ENCODE measurements at regions not wholly inside any gene's neighbourhood (a gene's known extent, or its start where the extent isn't known, plus 50 kb on each side); places are given as distances from the start of the nearest gene placed in this dataset.
"Not testable (repeated sequence)": the region's sequence is repeated elsewhere in the genome, so short reads cannot be mapped to it uniquely, and the experiment has no call there.

DNA sequence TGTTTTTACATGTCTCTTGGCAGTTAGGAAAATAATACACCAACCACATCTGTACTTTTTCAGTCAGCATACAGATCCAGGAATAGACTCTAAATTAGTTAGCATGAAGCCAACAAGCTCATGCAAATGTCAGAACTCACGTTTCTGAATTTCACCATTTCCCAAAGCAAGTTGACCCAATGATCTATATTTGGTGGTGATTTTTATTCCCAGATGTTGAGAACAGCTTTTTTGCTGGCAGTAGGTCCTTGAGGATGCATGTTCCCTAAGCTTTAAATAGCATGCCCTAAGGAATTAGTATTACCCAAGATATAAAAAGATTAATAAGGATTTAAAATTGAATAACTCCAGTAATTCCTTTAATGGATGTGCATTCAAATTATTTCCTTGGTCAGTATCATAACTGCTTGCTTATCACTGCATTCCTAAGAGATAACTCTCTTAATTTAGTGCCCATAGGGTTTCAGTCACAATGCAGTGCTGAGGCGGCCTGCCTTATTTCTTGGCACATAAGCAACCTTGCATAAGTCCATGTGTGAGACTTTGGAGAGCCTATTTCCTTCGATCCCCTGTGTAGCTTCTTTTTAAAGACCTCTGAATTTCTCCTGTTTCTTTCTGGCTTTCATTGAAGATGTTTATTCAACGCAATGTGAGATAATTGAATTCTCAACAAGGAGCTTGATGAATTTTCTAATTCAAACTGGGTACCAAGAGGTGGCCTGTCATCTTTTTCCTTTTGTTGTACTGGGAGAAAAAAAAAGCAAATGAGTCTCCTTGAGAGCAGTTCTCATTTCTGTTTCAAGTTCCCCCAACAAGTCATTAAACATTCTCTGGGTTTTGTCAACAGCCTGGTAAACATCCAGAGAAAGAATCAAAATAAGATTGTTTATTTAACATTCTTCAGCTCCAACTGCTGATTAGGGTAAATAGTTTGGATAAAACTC, 135.3 kb upstream of the MEOX2 start:
- DNase-seq (ENCODE audit: low read depth, low spot score): no peak

DNA sequence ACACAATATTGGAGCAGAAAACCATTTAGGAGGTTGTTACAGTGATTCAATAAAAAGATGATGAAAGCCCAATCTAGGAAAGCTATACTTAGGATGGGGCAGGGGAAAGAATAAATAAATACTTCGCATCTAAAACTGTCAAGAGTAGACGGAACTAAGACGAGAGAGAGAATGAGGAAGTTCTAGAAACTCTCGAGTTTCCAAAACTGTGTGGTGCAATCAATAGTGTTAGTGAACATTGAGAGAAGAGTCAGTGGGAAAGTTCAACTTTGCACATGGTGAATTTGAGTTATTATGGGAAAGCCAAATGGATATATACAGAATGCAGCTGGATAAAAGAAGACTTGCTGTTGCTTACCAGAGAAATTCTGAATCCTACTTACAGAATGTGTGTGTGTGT, 133.8 kb upstream of the MEOX2 start:
- no peak for DNase-seq (ENCODE audit: low read depth, low spot score)

DNA sequence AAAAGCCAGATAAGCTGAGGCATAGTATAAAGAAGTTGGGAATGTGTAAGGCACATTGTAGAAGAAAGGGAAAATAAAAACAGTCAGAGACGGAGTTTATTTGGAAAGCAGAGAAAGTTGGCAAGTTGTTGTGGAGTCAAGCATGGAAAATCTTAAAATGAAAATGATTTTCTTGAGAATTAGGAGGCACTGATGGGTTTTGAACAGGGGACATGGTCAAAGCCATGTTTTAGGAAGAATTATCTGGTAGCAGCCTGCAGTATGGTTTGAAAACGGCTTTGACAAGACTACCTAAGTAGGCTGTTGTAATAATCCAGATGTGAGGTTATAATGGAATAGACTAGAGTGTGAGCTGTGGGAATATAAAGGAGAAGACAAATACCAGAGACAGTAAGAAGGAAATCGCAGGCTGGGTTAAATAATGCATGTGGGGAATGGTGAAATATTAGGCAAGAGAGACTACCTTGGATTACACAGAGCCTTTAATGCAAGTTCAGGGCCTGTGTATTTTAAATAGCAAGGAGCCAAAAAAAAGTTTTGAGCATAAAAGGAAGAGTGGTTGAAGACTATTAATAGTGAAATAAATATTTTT, 130.4 kb upstream of the MEOX2 start:
- no peak for DNase-seq (ENCODE audit: low read depth, low spot score)

DNA sequence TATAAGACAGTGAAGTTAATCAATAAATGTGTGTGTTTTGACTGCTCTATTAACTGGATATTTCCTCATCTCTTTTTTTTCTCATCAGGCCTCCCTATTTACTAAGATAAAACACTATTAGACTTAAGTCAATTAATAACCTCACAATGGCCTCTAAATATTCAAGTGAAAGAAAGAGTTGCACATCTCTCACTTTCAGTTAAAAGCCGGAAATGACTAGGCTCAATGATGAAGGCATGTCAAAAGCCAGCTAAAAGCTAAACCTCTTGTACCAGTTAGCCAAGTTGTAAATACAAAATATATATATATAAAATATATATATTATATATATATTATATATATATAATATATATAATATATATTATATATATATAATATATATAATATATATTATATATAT, 127.0 kb upstream of the MEOX2 start:
- no peak for DNase-seq (ENCODE audit: low read depth, low spot score)

DNA sequence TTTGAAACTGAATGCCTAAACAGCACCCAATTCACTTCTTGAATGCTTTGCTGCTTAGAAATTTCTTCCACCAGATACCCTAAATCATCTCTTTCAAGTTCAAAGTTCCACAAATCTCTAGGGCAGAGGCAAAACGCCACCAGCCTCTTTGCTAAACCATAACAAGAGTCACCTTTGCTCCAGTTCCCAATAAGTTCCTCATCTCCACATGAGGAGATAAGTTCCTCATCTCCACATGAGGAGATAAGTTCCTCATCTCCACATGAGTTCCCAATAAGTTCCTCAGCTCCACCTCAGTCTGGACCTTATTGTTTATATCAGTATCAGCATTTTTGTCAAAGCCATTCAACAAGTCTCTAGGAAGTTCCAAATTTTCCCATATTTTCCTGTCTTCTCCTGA, 123.9 kb upstream of the MEOX2 start:
- not testable (repeated sequence) for DNase-seq (ENCODE audit: low read depth, low spot score)

DNA sequence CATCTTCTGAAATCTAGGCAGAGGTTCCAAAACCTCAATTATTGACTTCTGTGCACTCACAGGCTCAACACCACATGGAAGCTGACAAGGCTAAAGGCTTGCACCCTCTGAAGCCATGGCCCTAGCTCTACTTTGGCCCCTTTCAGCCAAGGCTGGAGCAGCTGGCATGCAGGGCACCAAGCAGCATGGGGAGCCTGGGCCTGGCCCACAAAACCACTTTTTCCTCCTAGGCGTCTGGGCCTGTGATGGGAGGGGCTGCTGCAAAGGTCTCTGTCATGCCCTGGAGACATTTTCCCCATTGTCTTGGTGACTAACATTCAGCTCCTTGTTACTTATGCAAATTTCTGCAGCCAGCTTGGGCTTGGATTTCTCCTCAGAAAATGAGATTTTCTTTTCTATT, 123.5 kb upstream of the MEOX2 start:
- DNase-seq (ENCODE audit: low read depth, low spot score): not testable (repeated sequence)

DNA sequence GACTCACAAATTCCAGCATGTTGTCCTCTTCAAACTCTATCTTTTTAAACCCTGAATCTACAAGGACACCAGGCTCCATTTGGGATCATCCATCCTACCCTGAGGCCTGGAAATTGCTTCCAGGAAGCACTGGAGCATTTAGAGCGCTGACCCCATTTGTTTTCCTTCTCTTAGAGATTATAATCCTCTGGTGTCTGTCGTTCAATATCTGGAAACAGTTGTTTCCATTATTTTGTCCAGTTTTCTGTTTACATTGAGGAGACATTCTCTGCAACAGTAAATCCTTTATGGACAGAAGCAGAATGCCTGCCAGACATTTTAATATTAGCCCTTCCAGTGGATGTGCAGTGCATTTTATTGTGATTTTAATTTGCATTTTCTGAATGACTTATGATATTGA, 119.4 kb upstream of the MEOX2 start:
- DNase-seq (ENCODE audit: low read depth, low spot score): no peak

DNA sequence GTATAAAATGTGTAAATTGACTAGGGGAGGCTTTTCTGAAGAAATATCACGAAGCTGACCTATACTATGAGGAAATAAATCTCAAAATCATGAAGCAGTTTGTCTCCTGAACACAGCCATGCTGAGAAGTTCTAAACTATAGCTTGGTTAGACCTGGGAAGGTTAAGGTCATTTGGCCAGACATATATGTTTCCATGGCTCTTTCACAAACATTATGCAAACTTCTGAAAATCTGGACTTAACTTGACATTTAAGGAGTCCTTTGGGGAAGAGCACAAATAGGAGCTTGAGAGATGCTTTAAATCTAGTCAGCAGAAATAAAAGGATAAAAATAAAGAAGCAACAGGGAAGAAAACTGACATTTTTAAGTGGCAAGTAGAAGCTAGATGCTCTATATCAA, 115.9 kb upstream of the MEOX2 start:
- no peak for DNase-seq (ENCODE audit: low read depth, low spot score)

DNA sequence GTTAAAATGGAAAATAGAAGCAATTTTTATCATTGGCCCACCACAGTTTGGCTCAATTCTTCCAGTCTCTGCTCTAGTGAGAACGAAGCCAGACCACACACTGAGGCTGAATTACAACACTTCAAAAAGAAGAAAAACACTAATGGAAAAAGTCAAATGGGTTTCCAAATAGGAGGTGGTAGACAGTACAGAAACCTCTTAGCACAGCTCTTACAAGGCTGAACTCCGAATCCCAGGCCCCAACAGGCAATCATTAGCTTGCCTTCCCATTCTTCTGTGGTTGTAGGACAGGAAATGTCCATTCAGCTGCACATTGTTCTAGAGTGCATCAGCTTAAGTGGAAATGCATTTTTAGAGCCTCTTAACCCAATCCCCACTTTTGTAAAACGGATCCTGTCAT, 115.1 kb upstream of the MEOX2 start:
- peak; percentile 78 for DNase-seq (ENCODE audit: low read depth, low spot score)

DNA sequence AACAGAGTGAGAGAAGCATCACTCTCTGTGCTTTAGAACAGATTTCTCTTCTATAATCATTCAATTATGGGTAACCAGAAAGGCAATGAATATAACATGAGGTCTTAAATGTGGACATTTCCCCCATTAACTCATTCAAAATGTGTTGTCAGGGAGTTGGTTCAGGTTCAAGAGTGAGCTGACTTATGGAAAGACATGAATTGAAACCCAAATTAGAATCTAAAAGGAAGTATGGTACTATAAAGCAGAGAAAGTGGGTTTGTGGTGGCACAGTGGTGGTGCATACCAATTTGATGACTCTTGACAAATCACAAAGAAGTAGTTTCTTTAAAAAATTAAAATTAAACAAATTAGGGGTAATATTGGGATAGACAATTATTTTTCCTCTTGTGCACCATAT, 114.6 kb upstream of the MEOX2 start:
- peak; percentile 62 for DNase-seq (ENCODE audit: low read depth, low spot score)

DNA sequence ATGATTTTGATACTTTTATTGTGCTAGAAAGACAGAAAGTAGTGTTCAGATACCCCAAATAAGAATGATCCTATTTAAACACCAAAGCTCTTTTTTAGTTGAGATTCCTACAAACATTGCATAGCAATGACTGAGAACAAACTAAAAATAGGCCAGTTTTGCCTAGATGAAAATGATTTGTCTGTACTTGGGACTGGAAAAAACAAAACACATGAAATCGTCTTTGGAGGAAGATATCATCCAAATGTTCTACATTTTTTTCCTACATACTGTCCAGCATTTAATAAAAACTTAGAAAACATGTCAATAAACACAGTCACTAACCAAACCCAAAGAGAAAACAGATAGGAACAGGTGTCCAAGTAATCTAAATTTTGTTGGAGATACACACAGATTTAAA, 111.6 kb upstream of the MEOX2 start:
- no peak for DNase-seq (ENCODE audit: low read depth, low spot score)

DNA sequence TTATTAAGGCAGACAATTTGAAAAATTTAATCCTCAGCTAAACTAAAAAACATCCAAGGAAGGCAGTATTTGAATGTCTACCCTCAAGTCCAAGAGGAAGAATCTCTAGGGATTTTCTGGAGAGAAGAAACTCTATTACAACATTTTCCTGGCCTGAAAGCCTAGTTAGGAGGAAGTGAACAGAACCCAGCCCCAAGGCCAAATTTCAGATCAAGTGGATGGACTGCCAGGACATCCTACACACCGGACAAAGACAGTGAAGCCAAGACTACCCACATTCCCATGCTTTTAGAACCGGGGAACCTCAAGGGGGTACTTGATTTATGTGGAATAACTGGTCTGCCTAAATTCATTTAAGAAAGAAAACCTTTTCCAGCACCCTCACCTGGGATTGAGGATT, 108.9 kb upstream of the MEOX2 start:
- no peak for DNase-seq (ENCODE audit: low read depth, low spot score)

DNA sequence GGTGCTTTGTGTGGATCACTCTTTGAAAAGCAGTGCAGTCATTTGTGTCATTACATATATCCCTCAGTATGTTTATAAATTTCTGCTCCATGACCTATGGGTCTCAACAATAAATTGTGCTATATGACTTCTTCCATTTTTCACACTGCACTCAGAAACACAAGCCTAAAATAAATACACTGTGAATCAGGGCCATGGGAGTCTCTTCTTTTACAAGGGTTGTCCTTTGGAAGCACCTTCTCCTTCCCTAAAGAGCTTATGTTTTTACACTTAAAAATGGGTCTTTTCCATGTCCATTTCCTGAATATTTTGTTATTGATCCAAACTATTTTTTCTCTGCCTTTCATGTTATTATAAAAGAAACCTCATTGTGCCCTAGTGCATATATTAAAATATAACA, 108.3 kb upstream of the MEOX2 start:
- no peak for DNase-seq (ENCODE audit: low read depth, low spot score)

DNA sequence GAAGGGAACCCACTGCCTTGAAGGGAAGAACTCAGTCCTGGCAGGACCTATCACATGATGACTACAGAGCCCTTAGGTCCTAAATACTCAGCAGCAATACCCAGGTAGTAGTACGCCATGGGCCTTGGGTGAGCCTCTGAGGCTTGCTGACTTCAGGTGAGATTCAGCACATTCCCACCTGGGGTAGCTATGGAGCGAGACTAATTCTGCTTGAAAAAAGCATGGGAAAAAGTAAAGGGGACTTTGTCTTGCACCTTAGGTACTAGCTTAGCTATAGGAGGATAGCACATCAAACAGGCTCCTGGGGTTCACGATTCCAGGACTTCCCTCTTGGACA, 98.2 kb upstream of the MEOX2 start:
- DNase-seq (ENCODE audit: low read depth, low spot score): no peak

DNA sequence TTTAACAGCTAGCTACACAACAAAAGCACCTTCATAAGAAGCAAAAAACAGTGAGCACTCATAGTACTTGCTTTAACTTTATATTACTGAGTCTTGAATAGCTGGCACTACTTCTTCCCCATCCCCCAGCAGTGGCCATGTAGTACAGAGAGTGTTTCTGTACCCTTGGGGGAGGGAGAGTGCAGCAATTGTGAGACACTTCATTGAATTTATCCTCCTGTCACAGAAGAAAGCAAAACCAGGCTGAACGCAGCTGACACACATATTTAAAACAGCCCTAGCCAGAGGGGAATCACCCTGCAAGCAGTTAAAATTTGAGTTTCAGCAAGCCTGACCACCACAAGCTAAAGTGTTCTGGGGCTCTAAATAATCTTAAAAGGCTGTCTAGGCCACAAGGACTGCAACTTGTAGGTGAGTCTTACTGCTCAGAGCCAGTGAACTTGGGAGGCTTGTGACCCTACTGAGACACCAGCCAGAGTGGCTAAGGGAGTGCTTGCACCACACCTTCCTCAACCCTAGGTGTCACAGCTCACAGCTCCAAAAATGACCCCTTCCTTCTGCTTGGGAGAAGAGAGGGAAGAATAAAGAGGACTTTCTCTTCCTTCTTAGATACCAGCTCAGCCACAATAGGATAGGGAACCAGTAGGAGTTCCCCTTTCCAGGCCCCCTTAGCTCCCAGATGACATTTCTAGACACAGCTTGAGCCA, 97.7 kb upstream of the MEOX2 start:
- DNase-seq (ENCODE audit: low read depth, low spot score): peak; percentile 3

DNA sequence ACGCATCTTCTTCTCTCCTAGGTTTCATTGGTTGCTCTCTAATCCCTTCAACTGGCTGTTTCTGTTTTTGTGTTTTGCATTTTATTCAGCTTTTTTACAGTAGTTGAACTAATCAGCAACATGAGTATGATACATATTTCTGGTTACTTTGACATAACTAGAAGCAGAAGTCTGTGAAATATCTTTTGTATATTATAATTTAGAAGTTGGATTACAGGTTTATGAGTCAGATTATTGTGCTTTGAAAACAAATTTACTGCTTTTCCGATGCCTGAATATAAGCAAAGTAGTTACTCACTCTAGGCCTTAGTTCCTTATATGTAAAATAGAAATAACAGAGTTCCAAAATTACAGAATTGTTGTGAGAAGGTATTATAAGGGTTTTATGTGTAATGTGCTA, 96.2 kb upstream of the MEOX2 start:
- DNase-seq (ENCODE audit: low read depth, low spot score): no peak

DNA sequence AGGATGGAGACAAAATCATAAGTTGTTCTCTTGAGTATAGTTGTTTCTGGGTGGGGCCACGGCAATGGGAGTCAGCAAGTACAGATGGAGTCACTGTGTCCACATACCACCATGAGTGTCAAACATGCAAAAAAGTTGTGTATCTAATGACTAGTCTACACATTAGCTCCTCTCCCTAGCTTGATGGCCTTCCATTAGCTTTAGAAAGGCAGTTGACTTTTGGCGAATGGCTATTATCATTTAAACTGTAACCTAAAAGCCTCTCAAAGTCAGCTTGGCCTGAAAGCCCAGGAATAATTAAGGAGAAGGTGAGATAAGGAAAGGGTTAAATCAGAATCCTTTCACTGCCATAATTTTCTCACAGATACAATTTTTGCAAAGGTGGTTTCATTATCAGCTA, 95.5 kb upstream of the MEOX2 start:
- DNase-seq (ENCODE audit: low read depth, low spot score): no peak

DNA sequence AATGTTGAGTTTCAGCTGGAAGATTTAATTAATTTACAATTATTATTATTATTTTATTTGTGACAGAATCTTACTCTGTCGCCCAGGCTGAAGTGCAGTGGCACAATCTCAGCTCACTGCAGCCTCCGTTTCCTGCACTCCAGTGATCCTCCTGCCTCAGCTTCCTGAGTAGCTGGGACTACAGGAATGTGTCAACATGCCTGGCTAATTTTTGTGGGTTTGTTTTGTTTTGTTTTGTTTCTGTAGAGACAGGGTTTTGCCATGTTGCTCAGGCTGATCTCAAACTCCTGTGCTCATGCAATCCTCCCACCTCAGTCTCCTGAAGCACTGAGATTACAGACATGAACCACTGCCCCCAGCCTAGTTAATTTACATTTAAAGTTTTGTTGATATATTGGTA, 93.8 kb upstream of the MEOX2 start:
- peak; percentile 68 for DNase-seq (ENCODE audit: low read depth, low spot score)

DNA sequence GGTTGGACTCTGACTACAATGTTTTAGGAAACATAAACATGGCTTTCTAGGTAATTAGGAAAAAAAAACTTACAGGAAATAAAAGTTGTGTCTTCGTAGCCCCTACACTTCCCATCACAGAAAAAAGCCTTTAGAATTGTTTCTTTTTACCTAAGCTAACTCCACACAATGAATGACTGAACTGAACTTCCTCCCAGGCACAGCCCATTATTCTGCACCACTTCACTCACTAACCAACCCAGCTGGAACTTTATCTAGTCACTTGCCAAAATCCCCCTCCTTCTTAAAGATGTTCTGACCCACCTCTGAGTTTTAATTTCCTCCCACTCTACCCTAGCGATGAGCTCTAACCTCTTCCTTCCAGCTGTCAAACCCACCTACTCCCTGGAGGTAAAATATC, 91.7 kb upstream of the MEOX2 start:
- DNase-seq (ENCODE audit: low read depth, low spot score): no peak

DNA sequence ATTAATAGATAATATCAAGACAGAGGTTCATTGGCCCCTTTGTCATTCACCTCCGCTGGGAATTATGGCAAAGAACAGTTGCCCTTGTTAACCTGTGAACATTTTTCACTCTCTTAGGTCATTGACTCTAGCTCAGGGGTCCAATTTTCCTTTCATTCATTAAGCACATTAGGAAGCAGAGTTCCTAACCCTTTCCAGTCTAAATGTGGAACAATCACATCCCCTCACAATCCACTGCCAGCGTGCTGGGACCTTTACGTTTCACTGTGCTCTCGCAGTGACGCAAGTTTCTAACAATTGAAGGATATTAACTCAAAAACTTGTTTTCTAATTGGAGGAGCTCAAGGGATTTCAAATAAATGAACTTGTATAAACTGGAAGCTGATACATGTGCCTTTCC, 79.3 kb upstream of the MEOX2 start:
- no peak for DNase-seq (ENCODE audit: low read depth, low spot score)

DNA sequence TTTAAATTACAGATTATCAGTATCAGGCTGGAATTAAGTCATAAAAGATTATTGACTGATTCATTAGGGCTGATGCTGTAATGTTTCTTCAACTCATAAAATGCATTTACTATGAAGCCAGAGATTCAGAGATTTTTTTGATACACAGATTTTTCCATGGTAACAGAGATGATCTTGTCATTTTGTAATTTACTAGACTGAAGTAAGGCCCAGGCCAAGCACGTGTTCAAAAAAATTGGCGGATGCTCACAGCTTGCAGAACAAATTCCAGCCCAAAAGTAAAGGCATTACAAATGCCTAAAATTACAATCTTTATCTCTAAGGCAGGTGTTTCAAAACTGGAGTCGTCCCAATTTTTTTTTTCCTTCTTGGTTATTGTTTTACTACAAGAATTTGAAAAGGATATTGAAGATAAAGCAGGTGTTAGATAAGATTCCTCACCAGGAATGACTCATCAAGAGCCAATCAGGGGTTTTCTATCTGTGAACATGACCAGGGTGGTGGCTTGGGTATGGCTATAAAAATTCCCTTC, 78.4 kb upstream of the MEOX2 start:
- DNase-seq (ENCODE audit: low read depth, low spot score): no peak

DNA sequence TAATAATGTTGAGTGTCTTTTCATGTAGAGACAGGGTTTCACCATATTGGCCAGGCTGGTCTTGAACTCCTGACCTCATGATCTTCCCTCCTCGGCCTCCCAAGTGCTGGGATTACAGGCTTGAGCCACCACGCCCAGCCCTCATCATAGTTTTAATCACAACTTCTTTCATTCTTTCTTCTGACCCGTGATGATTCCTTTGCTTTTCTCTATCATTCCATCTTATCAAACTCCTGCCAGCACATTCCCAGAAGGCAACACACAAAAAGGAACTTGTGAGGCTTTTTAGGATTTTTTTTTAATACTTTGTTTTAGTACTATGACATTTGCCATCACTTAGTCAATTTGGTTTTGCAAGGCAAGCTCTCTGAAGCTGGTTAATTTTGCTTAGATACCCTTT, 77.5 kb upstream of the MEOX2 start:
- DNase-seq (ENCODE audit: low read depth, low spot score): no peak

Measured in astrocyte of the hippocampus (primary cell).